WERI-Rb-1 (cell line): ENCODE measurements at regions not wholly inside any gene's neighbourhood (a gene's known extent, or its start where the extent isn't known, plus 50 kb on each side); places are given as distances from the start of the nearest gene placed in this dataset.

Experiments used
- DNase-seq: peaks from one replicate; pipeline ENCODE4 v3.0.0-alpha.2; 2020
- H3K27ac ChIP-seq: fragments of 250-450 bp; sonication (Bioruptor Pico); 2 replicates; pipeline ENCODE4 v1.5.1; 2020; ENCODE audit warnings: mild to moderate bottlenecking, moderate library complexity
- H3K27me3 ChIP-seq: fragments of 250-450 bp; sonication (Bioruptor Pico); 2 replicates; pipeline ENCODE4 v1.5.1; 2021; ENCODE audit warnings: mild to moderate bottlenecking, low read depth, moderate library complexity; ENCODE audit not compliant: insufficient read depth, severe bottlenecking
- H3K36me3 ChIP-seq: fragments of 250-450 bp; sonication (Bioruptor Pico); 2 replicates; pipeline ENCODE4 v1.5.1; 2020; ENCODE audit warnings: mild to moderate bottlenecking, moderate library complexity
- H3K4me3 ChIP-seq: 2 replicates; pipeline ENCODE4 v1.5.1; 2011; ENCODE audit warnings: low read depth, mild to moderate bottlenecking, control low read depth, low read length
- H3K9me3 ChIP-seq: fragments of 250-450 bp; sonication (Bioruptor Pico); 2 replicates; pipeline ENCODE4 v1.5.1; 2021; ENCODE audit warnings: mild to moderate bottlenecking, moderate library complexity; ENCODE audit not compliant: severe bottlenecking
- TF ChIP-seq, protein P1 (sequence below): IDR thresholded peaks from 2 replicates; pipeline ENCODE4 v1.5.1; 2011; ENCODE audit warnings: low read depth, mild to moderate bottlenecking, control low read depth, inconsistent platforms, low read length

DNA sequence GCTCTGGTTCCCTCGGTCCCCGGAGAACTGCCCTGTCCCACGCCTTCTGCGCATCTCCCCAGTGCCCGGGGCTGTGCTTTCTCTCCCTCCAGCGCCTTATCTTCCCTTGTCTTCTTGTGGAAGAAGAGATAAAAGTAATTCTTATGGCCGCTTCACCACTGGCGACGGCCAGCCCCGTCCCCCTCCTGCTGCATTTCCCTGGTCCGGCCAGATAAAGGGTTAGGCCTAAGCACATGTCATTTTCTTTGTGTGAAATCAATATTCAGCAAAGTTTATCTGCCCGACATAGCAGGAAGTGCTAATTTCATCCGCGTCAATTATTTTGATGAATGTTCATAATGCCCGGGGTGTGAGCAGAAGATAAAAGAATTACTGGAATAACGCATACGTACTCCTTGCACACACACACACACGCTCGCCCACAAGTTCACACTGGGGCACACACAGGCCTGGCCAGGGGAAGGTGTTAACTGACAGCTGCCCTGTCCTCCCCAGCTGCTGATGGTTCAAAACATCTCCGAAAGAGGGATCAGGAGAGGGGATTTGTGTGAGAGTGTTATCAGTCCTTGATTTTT, 177.7 kb upstream of the LHX5 start:
- H3K9me3 ChIP-seq, result peaks cover 3% of the 10 kb centered on the region
- H3K36me3 ChIP-seq, result no peaks in the 10 kb centered on the region
- no peak for DNase-seq
- no peak overlapping the region for H3K27ac ChIP-seq
- no peak overlapping the region for H3K4me3 ChIP-seq
- H3K27me3 ChIP-seq, result no peaks in the 10 kb centered on the region
- TF ChIP-seq, protein P1, sequence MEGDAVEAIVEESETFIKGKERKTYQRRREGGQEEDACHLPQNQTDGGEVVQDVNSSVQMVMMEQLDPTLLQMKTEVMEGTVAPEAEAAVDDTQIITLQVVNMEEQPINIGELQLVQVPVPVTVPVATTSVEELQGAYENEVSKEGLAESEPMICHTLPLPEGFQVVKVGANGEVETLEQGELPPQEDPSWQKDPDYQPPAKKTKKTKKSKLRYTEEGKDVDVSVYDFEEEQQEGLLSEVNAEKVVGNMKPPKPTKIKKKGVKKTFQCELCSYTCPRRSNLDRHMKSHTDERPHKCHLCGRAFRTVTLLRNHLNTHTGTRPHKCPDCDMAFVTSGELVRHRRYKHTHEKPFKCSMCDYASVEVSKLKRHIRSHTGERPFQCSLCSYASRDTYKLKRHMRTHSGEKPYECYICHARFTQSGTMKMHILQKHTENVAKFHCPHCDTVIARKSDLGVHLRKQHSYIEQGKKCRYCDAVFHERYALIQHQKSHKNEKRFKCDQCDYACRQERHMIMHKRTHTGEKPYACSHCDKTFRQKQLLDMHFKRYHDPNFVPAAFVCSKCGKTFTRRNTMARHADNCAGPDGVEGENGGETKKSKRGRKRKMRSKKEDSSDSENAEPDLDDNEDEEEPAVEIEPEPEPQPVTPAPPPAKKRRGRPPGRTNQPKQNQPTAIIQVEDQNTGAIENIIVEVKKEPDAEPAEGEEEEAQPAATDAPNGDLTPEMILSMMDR, result no peak

DNA sequence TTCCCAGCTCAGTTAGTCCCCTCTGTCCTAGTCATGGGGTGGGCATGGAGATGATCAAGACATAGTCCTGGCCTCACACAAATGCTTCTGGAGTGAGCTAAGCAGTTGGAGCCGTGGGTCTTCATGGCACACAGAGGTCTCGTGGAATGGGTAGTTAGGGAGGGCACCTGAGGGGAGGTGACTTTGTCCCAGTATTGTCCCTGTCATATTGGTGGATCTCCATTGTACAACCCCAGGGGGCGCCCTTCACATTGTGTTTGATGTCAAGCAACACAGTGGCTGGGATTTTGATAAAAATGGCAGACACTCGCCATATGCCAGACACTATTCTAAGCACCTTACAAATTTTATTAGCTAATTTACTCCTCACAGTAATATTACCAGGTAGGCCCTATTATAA, 175.4 kb upstream of the LHX5 start:
- TF ChIP-seq, protein P1, result peak; percentile 45; the same call in 1 of the 2 replicates
- Histone ChIP-seq H3K27me3 (no peaks in the 10 kb centered on the region), H3K4me3 (no peak overlapping the region), H3K27ac (no peak overlapping the region), H3K36me3 (no peaks in the 10 kb centered on the region), H3K9me3 (no peaks in the 10 kb centered on the region)
- peak; percentile 77 for DNase-seq

DNA sequence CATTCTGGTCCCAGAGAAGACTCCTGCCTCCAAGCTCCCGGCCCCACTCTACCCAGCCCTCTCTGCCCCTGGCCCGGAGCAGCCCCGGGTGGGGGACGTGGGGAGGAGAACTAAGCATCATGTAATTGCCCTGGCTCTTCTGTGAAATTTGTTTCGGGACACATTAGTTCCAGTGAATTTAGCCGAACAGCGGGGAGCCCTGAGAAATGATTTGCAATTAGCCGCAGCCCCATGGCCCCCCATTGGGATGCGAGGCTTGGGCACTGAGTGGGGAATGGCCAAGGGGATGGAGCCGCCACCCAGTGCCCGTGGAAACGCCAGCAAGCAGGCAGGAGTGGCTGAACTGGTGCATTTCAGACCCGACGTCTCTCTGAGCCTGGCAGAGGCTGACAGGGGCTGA, 173.9 kb upstream of the LHX5 start:
- H3K9me3 ChIP-seq, result no peaks in the 10 kb centered on the region
- no peak overlapping the region for H3K27ac ChIP-seq
- H3K4me3 ChIP-seq, result no peak overlapping the region

DNA sequence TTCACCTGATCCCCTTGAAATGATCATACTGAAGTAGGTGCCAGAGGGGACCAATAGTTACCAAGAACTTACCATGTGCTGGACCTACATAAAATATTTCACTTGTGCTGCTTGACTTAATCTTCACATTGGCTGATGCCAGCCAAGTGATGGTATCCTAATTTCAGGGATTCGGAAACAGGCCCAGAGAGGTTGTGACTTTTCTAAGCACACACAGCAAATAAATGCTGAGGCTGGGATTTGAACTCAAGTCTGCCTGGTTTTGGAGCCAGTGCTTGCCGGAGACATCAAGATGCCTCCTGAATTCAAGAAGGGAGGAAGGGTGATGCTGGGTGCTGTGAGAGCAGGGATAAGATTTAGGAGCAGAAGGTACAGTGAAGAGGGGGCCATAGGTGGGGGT, 173.5 kb upstream of the LHX5 start:
- Histone ChIP-seq H3K4me3 (no peak overlapping the region), H3K27ac (no peak overlapping the region), H3K27me3 (no peaks in the 10 kb centered on the region), H3K9me3 (no peaks in the 10 kb centered on the region), H3K36me3 (no peaks in the 10 kb centered on the region)
- no peak for DNase-seq
- TF ChIP-seq, protein P1, result no peak

More for the DNA sequence above, 173.9 kb upstream of the LHX5 start:
- Histone ChIP-seq H3K36me3 (no peaks in the 10 kb centered on the region), H3K27me3 (no peaks in the 10 kb centered on the region)
- DNase-seq, result no peak
- TF ChIP-seq, protein P1, result no peak

DNA sequence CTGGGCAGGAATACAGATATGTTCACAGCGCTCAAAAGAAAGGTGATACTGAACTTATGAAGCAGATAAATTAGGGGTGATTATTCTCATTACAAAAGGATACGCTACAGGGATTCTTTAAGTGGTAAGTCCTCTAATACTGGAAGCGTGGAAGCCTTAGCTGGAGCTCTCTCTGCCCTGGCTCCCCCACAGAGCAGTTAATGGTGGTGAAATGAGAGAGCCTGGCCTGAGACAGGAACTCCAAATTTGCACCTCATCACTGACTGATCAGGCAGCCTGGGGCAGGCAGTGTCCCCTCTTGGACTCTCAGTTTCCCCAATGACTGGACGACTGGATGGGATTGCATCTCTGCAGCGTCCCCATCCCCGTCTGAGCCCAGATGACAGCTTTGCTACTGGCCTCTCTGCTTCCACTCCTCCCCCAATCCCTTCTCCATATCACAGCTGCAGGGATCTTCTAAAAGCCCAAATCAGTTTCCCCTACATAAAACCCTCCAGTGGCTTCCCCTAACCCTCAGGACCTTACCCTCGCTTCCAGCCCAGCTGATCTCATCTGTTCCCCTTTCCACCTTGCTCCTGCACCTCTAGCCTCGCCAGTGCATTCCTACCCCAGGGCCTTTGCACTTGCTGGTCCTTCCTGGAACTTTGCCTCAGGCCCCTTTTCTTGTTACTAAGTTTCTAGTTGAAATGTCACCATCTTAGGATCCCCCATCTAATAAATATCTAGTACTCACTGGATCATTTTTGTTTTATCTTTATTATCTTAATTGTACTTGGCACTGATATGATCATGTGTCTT, 171.7 kb upstream of the LHX5 start:
- Histone ChIP-seq H3K9me3 (no peaks in the 10 kb centered on the region), H3K27ac (no peak overlapping the region), H3K4me3 (no peak overlapping the region), H3K36me3 (no peaks in the 10 kb centered on the region), H3K27me3 (no peaks in the 10 kb centered on the region)
- no peak for DNase-seq
- TF ChIP-seq, protein P1, result no peak
